ENCODE measurements at regions not wholly inside any gene's neighbourhood (a gene's known extent, or its start where the extent isn't known, plus 50 kb on each side); places are given as distances from the start of the nearest gene placed in this dataset.
"Not testable (repeated sequence)": the region's sequence is repeated elsewhere in the genome, so short reads cannot be mapped to it uniquely, and the experiment has no call there.

DNA sequence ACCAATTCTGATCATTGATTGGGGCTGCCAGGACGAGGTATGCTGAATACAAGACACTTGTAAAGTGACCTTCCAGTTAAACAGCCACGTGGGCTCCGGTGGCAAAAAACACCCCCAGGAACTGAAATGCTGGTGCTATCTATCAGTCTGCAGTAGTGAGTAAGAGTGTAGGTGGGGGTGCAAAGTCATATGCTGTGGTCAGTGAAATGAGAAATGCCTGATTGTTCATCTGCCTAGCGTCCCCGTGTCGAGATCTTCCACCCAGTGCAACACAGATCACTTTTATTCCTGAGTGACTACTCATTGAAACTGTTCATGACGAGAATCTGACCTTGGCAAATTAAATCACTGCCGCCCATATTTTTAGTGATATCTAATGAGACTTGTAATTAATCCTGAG, 806.5 kb upstream of the GOT2 start:
- Mint-ChIP-seq H3K4me1 (ENCODE audit: low read depth) (no peaks in the 10 kb centered on the region), H3K4me3 (ENCODE audit: low read depth) (no peak overlapping the region), H3K9me3 (peaks cover 4% of the 10 kb centered on the region), H3K27ac (no peak overlapping the region), H3K36me3 (ENCODE audit: low read depth) (no peaks in the 10 kb centered on the region), H3K27me3 (ENCODE audit: low read depth) (no peaks in the 10 kb centered on the region)
- no peak for DNase-seq (ENCODE audit: low spot score)
- intact Hi-C loops (cut with micrococcal nuclease) = no loop called here

DNA sequence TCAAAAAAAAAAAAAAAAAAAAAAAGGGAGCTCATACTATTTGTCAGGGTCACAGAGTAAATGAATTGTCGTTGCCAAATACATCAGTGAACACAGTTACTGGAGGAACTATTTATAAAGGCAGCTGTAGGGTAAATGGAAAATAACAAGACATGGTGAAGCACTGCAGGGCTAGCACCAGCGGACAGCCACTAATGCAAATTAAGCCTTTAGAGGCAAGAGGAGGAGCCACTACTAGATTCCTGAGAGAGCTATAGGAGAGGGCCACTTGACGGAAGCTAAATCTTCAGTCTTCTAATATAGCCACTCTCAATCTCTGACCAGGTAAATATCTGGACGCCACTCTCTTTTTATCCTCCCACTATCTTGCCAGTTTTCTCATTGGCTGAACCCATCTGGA, 801.2 kb upstream of the GOT2 start:
- no peaks in the 10 kb centered on the region for H3K36me3 Mint-ChIP-seq (ENCODE audit: low read depth)
- H3K4me3 Mint-ChIP-seq (ENCODE audit: low read depth) = no peak overlapping the region
- no peaks in the 10 kb centered on the region for H3K27me3 Mint-ChIP-seq (ENCODE audit: low read depth)
- no peak for DNase-seq (ENCODE audit: low spot score)
- peaks cover 10% of the 10 kb centered on the region for H3K9me3 Mint-ChIP-seq
- no peak overlapping the region for H3K27ac Mint-ChIP-seq
- H3K4me1 Mint-ChIP-seq (ENCODE audit: low read depth) = no peaks in the 10 kb centered on the region
- intact Hi-C loops (cut with micrococcal nuclease) = no loop called here

DNA sequence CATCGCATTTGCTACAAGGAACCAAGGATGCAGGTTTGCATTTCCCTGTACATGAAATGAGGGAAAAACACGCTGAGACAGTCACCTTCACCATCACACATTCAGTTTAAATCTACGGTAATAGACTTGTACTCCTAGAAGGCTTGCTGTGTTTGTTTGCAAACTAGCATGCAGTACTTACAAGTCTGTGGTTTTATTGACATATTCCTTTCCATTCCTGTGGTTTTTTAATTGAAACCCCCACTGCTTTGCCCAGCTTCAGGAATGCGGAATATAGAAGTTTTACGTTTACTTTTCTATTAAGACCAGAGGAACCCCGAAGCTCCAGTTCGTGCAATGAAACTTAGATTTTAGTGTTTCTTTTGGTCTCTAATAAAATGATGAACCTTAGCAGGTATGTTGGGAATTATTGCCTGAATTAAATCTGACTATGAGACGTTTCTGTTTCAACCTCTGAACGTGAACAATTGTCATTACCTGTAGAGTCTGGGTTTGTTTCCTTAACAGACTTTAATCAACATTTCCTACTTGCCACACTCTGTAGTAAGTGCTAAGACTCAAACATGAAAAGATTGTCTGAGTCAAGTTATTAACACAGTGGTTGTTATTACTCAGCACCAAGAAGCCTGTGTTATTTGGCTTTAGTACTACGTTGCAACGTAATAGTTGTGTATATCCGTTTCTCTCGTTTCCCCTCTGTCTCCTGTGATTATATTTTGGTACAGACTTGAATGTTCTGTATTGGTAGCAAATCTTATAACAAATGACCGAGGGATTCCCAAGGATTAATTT, 793.3 kb upstream of the GOT2 start:
- no peaks in the 10 kb centered on the region for H3K4me1 Mint-ChIP-seq (ENCODE audit: low read depth)
- H3K9me3 Mint-ChIP-seq = no peaks in the 10 kb centered on the region
- H3K4me3 Mint-ChIP-seq (ENCODE audit: low read depth) = no peak overlapping the region
- intact Hi-C loops (cut with micrococcal nuclease) = no loop called here
- no peak for DNase-seq (ENCODE audit: low spot score)
- H3K27me3 Mint-ChIP-seq (ENCODE audit: low read depth) = no peaks in the 10 kb centered on the region
- no peaks in the 10 kb centered on the region for H3K36me3 Mint-ChIP-seq (ENCODE audit: low read depth)
- no peak overlapping the region for H3K27ac Mint-ChIP-seq

DNA sequence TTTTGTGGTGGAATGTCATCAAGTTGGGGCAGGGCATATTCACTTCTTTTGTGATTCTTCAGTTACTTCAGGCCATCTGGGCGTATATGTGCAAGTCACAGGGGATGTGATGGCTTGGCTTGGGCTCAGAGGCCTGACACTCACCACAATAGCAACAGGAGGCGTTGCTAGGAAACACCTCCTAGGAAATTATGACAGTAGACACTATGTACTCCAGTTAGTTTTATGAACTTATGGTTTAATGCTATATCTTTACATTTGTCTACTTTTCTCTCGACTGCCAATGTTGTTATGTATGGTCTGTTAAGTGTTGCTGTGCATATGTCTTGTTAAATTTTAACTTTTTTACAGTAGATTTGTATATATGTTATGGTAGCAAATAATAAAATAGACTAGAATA, 788.7 kb upstream of the GOT2 start:
- no peaks in the 10 kb centered on the region for H3K27me3 Mint-ChIP-seq (ENCODE audit: low read depth)
- H3K4me1 Mint-ChIP-seq (ENCODE audit: low read depth) = no peaks in the 10 kb centered on the region
- intact Hi-C loops (cut with micrococcal nuclease) = no loop called here
- no peak for DNase-seq (ENCODE audit: low spot score)
- peaks cover 16% of the 10 kb centered on the region for H3K9me3 Mint-ChIP-seq
- H3K36me3 Mint-ChIP-seq (ENCODE audit: low read depth) = no peaks in the 10 kb centered on the region
- H3K4me3 Mint-ChIP-seq (ENCODE audit: low read depth) = no peak overlapping the region
- H3K27ac Mint-ChIP-seq = no peak overlapping the region

DNA sequence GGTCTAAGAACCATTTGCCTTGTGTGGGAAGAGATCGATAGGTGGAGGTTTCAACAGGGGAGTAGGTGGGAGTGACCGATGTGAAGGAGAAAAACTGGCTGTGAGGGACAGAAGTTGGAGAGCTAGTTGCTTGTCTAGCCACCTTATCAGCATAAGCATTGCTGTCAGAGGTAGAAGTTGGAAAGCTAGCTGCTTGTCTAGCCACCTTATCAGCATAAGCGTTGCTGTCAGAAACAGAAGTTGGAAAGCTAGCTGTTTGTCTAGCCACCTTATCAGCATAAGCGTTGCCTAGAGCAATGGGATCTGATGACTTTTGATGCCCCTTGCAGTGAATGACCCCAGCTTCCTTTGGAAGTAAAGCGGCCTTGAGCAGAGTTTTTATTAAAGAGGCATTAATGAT, 784.6 kb upstream of the GOT2 start:
- peaks cover 31% of the 10 kb centered on the region for H3K9me3 Mint-ChIP-seq
- H3K36me3 Mint-ChIP-seq (ENCODE audit: low read depth); DNase-seq (ENCODE audit: low spot score); intact Hi-C loops (cut with micrococcal nuclease); H3K4me3 Mint-ChIP-seq (ENCODE audit: low read depth); H3K4me1 Mint-ChIP-seq (ENCODE audit: low read depth); H3K27me3 Mint-ChIP-seq (ENCODE audit: low read depth); H3K27ac Mint-ChIP-seq: not testable (repeated sequence)

DNA sequence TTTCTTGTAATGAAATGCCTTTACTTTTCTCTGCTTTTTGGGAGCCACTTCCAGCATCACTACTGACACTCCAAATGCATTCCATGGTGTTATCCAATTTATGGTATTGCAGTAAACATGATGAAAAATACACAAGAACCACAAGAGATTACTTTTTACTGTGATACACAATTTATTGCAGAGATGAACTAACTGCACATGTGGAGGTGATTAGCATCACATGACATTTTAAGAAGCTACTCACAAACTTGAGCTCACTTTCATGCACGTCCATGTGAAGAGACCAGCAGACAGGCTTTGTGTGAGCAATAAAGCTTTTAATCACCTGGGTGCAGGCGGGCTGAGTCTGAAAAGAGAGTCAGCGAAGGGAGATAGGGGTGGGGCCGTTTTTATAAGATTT, 780.5 kb upstream of the GOT2 start:
- Mint-ChIP-seq H3K4me3 (ENCODE audit: low read depth) (no peak overlapping the region), H3K27me3 (ENCODE audit: low read depth) (no peaks in the 10 kb centered on the region), H3K27ac (no peak overlapping the region), H3K4me1 (ENCODE audit: low read depth) (no peaks in the 10 kb centered on the region), H3K36me3 (ENCODE audit: low read depth) (no peaks in the 10 kb centered on the region), H3K9me3 (peaks cover 23% of the 10 kb centered on the region)
- no peak for DNase-seq (ENCODE audit: low spot score)
- intact Hi-C loops (cut with micrococcal nuclease) = no loop called here

DNA sequence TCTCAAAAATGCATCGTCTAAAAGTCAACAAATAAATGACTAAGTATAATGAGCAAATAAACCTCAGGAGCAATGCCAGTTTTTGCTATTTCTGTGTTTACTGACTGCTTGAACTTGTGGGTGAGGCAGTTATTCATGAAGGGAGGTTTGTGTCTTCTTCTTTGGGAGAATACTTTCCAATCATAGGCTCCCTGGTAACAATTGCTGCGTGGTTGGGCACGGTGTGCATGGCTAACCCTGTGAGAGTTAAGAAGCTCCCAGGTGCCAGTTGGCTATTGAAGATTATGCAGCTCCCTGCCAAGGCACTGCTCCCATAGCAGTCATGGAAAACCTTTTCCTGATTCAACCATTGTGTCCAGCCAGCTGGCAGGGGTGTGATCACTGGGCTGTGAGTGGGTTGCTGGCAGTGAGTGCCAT, 775.9 kb upstream of the GOT2 start:
- Mint-ChIP-seq H3K9me3 (peaks cover under 1% of the 10 kb centered on the region), H3K27ac (no peak overlapping the region), H3K4me1 (ENCODE audit: low read depth) (no peaks in the 10 kb centered on the region), H3K27me3 (ENCODE audit: low read depth) (no peaks in the 10 kb centered on the region), H3K36me3 (ENCODE audit: low read depth) (no peaks in the 10 kb centered on the region), H3K4me3 (ENCODE audit: low read depth) (no peak overlapping the region)
- DNase-seq (ENCODE audit: low spot score) = no peak
- intact Hi-C loops (cut with micrococcal nuclease) = no loop called here

DNA sequence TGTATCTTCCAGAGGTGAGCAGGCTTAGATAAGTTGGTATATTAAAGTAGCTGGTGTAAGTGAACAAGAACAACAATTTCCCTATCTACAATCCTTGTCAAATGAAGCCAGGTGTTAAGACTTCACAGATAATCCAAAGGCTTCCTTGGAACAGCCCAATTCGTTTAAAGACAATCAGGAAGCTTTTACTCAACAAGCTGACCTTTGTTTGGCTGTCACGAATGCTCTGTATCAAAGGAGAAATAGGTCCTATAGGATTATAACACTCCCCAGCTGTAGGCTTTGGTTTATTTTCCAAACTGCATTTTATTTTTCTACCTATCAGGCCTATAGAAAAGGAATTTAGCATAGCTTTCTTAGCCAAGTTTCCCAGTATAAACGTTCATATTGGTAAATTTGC, 766.5 kb upstream of the GOT2 start:
- H3K9me3 Mint-ChIP-seq = peaks cover 6% of the 10 kb centered on the region
- H3K36me3 Mint-ChIP-seq (ENCODE audit: low read depth) = no peaks in the 10 kb centered on the region
- no peaks in the 10 kb centered on the region for H3K4me1 Mint-ChIP-seq (ENCODE audit: low read depth)
- H3K27ac Mint-ChIP-seq = no peak overlapping the region
- intact Hi-C loops (cut with micrococcal nuclease) = no loop called here
- DNase-seq (ENCODE audit: low spot score) = no peak
- H3K4me3 Mint-ChIP-seq (ENCODE audit: low read depth) = no peak overlapping the region
- H3K27me3 Mint-ChIP-seq (ENCODE audit: low read depth) = no peaks in the 10 kb centered on the region

DNA sequence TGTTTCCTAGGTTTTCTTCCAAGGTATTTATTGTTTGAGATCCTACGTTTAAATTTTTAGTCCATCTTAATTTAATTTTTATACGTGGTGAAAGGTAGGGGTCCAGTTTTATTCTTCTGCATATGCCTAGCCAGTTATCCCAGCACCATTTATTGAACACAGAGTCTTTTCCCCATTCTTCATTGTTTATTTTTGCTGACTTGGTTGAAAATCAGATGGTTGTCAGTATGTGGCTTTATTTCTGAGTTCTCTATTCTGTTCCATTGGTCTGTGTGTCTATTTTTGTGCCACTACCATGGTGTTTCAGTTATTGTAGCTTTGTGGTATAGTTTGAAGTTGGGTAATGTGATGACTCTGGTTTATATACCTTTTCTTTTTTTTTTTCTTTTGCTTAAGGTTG, 753.0 kb upstream of the GOT2 start:
- no peaks in the 10 kb centered on the region for H3K27me3 Mint-ChIP-seq (ENCODE audit: low read depth)
- no peaks in the 10 kb centered on the region for H3K4me1 Mint-ChIP-seq (ENCODE audit: low read depth)
- no peak for DNase-seq (ENCODE audit: low spot score)
- H3K9me3 Mint-ChIP-seq = peaks cover 6% of the 10 kb centered on the region
- intact Hi-C loops (cut with micrococcal nuclease) = no loop called here
- no peak overlapping the region for H3K4me3 Mint-ChIP-seq (ENCODE audit: low read depth)
- no peak overlapping the region for H3K27ac Mint-ChIP-seq
- no peaks in the 10 kb centered on the region for H3K36me3 Mint-ChIP-seq (ENCODE audit: low read depth)

DNA sequence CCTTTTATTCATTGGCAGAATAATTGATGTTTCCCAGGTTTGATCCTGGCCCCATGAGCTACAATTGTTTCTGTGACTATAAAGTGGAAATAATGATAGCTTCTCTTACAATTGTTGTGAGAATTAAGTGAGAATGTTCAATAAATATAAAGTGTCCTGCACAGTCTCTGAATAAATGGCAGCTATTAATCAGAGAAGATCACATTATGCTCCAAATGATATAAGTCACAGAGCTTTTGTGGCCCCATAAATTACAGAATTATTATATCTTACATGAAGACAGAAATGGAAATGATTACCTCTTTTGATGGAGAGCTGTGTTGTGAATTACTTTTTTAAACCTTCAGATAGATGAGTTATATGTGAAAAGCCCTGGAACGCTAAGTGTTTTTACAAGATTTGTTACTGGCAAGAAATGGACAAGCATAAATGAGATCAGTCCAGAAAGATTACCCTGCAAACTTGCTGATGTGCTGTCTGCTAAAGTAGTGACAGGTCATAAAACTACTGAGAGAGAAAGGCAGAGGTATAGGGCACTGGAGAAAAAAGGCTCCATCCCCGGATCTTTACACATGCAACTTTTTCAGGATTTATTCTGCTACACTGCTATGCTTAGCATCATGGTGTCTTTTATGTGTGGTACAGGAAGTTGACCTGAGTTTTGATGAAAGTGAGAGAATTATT, 750.9 kb upstream of the GOT2 start:
- no peak for DNase-seq (ENCODE audit: low spot score)
- Mint-ChIP-seq H3K4me3 (ENCODE audit: low read depth) (no peak overlapping the region), H3K36me3 (ENCODE audit: low read depth) (no peaks in the 10 kb centered on the region), H3K9me3 (peaks cover 6% of the 10 kb centered on the region), H3K27me3 (ENCODE audit: low read depth) (no peaks in the 10 kb centered on the region), H3K27ac (no peak overlapping the region), H3K4me1 (ENCODE audit: low read depth) (no peaks in the 10 kb centered on the region)
- intact Hi-C loops (cut with micrococcal nuclease) = no loop called here

DNA sequence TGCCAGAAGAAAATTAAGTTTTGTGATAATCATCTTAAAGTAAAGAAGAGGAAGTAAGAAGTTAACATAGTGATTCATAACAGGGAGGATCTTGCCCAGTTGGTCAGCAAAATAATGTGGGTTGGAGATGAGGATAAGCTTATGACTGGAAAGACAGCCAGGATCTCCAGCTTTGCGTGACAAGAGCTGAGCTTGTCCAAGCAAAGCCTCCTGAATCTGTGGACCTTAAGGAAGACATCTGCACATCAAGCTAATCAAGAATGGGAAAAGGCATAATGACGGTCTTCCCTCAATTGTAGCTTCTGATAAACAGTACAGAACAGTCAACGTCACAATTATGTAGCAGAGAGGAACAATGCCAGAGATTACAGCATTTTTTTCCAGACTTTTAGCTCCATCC, 744.7 kb upstream of the GOT2 start:
- H3K27ac Mint-ChIP-seq = no peak overlapping the region
- no peaks in the 10 kb centered on the region for H3K9me3 Mint-ChIP-seq
- intact Hi-C loops (cut with micrococcal nuclease) = no loop called here
- H3K27me3 Mint-ChIP-seq (ENCODE audit: low read depth) = no peaks in the 10 kb centered on the region
- H3K4me3 Mint-ChIP-seq (ENCODE audit: low read depth) = no peak overlapping the region
- DNase-seq (ENCODE audit: low spot score) = no peak
- H3K36me3 Mint-ChIP-seq (ENCODE audit: low read depth) = no peaks in the 10 kb centered on the region
- H3K4me1 Mint-ChIP-seq (ENCODE audit: low read depth) = no peaks in the 10 kb centered on the region

DNA sequence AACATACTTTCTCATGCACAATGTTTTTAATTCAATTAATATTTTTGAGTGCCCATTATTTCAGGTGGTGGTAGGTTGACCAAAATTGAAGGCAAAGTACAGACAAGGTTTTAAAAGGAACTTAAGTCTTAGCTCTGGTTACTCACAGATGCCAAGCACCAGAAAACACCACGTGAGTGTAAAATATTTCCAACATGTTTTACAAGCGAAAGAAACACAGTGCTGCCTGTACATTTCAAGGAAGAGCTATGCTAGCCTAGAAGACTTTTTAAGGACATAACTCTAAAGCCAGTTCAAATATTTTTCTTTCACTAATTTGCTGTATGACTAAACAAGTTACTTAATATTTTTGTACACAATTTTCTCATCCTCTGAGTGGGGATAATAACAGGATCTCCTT, 736.4 kb upstream of the GOT2 start:
- no peaks in the 10 kb centered on the region for H3K36me3 Mint-ChIP-seq (ENCODE audit: low read depth)
- no peak overlapping the region for H3K4me3 Mint-ChIP-seq (ENCODE audit: low read depth)
- H3K27ac Mint-ChIP-seq = no peak overlapping the region
- H3K9me3 Mint-ChIP-seq = no peaks in the 10 kb centered on the region
- no peaks in the 10 kb centered on the region for H3K4me1 Mint-ChIP-seq (ENCODE audit: low read depth)
- intact Hi-C loops (cut with micrococcal nuclease) = no loop called here
- H3K27me3 Mint-ChIP-seq (ENCODE audit: low read depth) = no peaks in the 10 kb centered on the region
- no peak for DNase-seq (ENCODE audit: low spot score)

DNA sequence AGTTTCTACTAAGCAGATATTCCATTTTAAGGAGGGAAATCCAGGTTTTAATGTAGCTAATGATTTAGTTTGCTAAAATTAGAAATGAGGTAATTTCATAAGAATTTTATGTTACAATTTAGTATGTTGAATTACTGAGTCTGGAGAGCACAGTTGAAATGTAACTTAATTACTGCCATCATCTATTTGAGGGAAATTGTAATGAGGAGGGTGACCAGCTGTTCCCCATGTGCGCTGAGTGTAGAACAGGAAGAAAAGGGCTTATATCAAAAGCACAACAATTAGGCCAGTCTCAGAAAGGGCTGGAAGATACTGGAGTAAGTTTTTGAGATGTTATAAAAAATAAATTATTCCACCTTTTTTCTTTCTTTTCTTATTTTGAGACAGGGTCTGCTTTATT, 735.1 kb upstream of the GOT2 start:
- no peaks in the 10 kb centered on the region for H3K4me1 Mint-ChIP-seq (ENCODE audit: low read depth)
- DNase-seq (ENCODE audit: low spot score) = no peak
- intact Hi-C loops (cut with micrococcal nuclease) = no loop called here
- no peak overlapping the region for H3K27ac Mint-ChIP-seq
- no peak overlapping the region for H3K4me3 Mint-ChIP-seq (ENCODE audit: low read depth)
- no peaks in the 10 kb centered on the region for H3K36me3 Mint-ChIP-seq (ENCODE audit: low read depth)
- H3K27me3 Mint-ChIP-seq (ENCODE audit: low read depth) = no peaks in the 10 kb centered on the region
- no peaks in the 10 kb centered on the region for H3K9me3 Mint-ChIP-seq
